GM19438 (cell line): ENCODE measurements at regions not wholly inside any gene's neighbourhood (a gene's known extent, or its start where the extent isn't known, plus 50 kb on each side); places are given as distances from the start of the nearest gene placed in this dataset.
"Not testable (repeated sequence)": the region's sequence is repeated elsewhere in the genome, so short reads cannot be mapped to it uniquely, and the experiment has no call there.

ENCODE experiments used
- ATAC-seq: cut with Tn5 transposase; IDR thresholded peaks from one replicate; pipeline ENCODE4 v1.9.1; 2021; ENCODE audit warnings: low read depth; ENCODE audit not compliant: unreplicated experiment

DNA sequence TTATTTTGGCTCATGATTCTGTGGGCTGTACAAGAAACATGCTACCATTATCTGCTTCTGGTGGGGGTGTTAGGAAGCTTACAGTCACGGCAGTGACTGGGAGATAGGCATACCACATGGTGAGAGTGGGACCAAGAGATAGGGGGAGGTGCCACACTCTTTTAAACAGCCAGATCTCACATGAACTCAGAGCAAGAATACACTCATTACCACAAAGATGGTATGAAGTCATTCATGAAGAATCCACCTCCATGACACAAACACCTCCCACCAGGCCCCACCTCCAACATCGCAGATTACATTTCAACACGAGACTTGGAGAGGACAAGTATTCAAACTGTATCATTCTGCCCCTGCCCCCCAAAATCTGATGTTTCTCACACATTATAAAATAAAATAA lies 2396.7 kb downstream of the PCDH7 start:
- no peak for ATAC-seq

DNA sequence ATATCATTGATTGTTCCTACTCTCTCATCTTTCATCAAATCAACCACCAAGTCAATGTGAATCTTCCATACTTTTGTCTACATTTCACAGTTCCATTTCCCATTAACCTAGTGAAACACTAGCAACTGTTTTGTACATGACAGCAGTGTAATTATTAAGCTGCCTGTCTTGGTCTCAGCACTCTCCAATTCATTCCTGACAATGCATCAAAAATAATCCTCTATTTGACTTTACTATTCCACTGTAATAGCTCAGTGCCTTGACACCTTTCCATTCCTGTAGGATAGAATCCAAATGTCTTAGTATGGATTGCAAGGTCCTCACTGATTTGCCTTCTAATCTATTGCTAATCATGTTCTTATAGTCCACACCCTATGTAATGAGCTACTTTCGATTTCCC lies 2405.8 kb downstream of the PCDH7 start:
- no peak for ATAC-seq

DNA sequence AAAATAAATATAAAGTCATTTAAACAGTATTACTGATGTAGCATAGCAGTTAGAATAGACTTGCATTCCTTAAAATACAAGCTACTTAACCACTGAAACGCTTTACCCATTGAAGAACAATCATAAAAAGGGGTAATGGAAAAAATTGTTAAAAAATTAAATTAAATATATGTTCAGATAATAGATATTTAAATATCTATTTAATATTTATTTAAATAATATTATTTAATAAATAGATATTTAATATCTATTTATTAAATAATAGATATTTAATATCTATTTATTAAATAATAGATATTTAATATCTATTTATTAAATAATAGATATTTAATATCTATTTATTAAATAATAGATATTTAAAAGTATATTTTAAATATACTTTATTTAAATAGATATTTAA lies 2410.5 kb downstream of the PCDH7 start:
- ATAC-seq = not testable (repeated sequence)

DNA sequence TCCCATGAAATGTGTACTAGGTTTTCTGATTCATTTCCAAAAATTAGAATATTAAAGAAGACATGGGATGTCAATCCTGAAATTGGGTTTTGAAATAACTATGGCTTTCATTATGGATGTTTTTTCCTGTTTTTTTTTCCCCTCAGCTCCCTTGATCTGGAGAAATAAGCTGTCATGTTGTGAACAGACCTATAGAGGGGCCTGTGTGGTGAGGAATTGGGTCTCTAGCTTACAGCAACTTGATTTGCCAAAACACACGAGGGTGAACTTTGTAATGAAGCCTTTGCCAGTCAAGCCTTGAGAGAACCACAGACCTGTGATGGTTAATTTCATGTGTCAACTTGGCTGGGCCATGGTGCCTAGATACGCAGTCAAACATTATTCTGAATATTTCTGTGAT lies 2413.6 kb downstream of the PCDH7 start:
- ATAC-seq = no peak

DNA sequence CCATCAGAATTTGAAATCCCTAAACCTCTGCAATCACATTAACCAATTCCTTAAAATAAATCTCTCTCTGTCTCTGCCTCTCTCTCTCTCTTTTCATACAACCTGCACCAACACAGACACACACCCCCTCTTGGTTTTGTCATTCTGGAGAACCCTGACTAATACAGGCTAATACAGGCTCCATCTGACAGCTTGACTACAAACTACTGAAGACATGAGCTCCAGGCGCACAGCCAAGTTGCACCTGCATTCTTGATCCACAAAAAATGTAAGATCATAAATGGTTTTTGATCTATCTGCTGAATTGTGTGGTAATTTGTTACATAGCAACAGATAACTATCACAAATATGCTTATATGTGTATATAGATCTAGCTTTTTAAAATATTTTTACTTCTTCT lies 2414.2 kb downstream of the PCDH7 start:
- ATAC-seq = no peak

DNA sequence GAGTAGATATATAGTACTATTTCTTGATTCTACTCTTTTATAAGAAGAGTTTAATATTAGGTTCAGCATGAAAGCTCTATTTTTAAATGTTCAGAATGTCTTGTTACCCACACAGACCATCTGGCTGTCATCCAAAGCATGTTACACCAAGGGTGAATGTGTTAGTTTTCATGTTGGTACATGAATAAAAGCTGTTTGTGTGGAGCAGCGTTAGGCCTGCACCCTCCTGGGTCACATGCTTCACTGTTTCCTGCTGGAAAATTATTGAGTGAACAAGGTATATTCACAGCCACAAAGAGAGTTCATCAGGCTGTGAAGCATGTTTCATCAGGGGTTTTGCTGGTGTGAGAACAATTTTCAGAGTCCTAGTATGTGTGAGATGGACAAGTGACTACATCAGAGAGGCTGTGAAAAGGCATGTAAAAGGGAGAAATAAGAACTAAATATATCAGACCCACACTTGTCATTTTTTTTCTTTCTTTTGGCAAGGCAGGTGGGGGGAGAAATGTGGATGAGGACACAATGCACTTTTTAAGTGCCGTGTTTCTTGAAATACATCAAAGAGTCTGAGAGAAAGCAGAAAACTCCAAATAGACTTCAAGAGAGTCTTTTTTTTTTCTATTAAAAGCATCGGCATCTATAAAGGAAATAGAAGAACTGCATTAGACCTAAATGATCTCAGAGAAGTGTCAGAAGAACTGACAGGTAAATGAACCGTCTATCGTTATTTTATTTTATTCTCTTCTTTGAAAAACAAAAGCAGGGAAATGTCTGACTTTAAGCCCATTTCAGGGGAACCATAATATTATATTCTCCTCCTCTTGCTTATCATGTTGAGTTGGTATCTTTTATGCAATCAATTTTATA lies 2429.7 kb downstream of the PCDH7 start:
- no peak for ATAC-seq

DNA sequence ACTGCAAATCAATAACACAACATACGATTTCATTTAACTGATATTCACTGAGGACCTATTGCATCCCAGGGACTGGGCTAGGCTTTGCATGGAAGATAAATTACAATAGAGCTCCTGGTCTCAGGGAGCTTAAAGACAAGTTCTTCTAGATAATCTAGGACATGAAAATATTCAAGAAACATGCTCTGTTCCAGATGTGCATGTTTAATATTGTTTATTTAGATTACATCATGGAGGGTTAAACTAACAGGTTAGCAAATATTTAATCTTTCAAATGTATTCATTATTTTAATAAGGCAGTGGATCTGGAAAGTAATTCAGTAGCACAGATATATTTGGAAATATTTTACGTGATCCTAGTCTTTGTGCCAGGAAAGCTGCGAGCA lies 2430.3 kb downstream of the PCDH7 start:
- ATAC-seq = no peak

DNA sequence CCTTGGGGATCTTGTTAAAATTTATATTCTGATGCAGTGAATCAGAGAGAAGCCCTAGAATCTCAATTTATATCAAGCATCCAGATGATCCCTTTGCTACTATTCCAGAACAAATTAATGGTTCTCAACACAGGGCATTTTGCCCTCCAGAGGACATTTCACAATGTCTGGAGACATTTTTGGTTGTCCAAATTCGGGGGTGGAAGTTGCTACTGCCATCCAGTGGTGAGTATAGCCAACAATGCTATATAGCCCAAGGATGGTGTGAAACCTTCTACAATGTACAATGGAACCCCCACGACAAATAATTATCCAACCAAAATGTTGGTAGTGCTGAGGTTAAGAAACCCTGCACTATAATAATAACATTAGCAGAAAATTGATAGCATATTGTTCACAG lies 2440.0 kb downstream of the PCDH7 start:
- no peak for ATAC-seq

DNA sequence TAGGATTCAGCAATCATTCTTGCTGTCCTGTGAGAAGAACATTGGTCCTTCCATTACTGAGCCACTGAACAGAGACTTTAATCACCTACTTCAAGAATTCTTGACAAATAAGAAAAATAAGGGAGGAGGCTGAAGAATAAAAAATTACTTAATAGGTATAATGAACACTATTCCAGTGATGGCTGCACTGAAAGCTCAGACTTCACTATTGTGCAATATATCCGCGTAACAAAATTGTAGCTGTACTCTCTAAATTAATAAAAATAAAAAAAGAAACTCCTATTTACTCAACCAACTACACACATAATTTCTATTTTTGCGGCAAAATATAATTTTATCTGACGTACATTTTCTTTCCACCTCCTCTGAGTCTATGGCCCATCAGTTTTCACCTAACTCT lies 2441.0 kb downstream of the PCDH7 start:
- no peak for ATAC-seq

DNA sequence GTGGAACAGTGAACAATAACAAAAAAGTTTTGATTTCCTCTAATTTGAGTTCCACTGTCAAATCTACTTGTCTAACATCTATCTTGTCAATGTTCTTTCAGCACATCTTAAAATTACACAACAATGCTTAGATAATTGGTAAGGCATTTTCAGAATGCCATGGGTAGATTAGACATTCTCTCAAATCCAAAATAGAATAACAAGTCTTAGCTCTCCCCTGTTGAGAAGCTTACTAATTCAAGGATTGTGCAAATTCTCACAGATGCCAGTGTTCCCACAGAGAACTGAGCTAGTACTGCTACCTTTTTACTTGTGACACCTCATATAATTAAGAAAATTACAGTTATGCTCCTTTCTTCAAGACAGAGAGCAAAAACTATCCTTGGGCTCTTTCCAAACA lies 2442.0 kb downstream of the PCDH7 start:
- no peak for ATAC-seq

DNA sequence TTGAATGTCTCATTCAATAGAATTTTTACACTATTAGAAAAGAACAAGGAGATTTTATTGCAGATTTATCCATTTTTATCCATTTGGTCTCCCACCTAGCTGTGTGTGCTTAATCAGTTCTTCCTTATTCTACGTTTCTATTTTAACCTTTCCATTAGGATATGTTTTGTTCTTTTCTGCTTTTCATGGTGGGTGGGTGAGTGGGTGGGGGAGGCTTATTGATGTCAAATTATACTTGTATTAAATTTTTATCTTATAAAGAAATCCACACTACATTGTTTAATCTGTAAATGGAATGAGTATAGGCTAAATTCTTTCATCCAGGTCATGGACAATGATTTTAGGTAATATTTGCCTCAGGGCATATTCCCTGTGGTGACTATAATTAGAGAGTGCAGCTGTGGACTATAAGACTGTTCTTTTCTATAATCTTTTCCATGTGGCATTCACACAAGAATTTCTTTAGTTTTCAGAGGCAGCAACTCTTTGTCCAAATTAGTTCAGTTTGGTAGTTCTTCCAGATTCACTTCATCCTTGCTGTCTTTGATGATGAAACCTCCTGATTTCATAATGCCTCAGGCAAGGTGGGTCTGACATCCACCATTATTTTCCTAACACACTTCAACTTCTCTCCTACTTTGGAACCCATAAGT lies 2451.8 kb downstream of the PCDH7 start:
- no peak for ATAC-seq

DNA sequence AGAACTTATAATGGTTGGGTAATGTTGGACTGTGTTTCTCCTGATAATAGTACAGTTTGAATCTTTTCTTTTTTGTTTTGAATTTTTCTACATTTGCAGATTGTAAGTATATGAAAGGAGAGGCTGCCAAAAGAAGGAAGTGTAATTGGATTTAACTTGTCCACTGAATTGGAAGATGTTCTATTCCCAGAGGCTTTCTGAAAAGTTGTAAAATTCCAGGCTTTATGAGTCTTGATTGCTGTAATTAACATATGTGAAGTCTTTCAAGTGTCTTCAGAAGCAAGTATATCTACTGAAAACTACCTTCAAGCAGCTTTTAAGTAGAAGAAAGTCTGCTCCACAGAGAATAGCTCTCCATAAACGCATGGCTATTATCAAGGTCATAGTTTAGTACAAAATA lies 2456.4 kb downstream of the PCDH7 start:
- no peak for ATAC-seq

DNA sequence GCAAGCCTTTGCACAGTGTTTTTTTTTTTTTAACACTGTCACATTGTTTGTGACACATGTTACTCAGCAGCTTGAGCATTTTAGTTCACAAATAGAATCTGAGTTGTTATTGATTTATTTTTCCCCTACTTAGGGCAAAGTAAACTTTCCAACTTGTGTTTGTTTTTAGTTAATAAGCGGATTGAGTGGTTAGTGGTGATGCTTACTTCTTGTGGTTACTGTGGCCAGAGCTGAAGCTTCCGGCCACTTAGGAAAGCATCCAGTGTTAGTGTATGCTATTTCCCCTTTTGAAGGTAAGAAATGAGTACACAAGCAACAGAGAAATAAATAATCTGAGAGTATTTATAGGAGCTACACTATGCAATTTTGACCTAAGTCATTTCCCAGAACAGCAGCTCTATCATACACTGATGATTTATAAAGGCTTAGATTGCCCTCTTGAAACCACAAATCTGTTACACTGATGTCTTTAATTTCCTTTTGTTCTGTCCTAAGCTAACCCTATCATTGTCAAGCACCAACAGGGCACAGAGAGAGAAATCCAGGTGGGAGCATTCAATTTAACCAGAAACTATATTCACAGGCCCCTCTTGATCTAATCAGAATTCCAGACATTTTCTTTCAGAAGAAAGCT lies 2464.6 kb downstream of the PCDH7 start:
- ATAC-seq = peak; percentile 82

DNA sequence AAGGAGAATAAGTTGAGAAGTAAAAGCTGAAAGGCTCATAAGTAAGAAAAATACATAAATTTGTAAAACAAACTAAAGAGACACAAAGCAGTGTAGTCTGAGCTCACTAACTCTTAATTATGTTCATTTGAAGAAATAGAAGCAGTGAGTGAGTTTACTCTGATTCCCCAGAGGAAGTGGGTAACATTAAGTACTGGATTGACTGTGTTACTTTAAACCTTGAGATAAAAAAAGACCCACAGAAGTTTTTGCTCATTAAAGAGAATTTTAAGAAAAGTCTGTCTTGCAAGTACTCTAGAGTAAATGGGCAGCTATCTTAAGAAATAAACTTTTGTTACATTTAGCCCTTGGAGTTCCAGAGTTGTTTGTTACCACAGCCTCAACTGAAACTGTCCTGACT lies 2466.9 kb downstream of the PCDH7 start:
- ATAC-seq = peak; percentile 43

DNA sequence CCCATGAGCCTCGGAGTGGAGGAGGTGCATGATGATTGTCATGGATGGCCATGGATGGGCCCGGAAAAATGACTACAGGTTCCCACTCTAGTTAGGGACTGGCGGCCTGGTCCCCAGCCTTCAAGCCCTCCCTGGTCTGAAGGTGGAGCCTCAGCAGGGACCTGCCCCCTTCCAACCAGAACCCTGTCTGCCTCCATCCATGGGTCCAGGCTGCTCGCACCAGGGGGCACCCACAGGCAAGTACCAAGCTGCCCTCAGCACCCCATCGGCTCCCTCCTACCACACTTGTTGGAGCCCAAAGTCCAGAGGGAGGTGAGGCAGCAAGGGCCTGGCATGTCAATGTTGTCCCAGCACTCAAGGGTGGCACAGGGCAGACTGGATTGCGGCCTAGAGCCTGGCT lies 2468.6 kb downstream of the PCDH7 start:
- ATAC-seq = no peak

DNA sequence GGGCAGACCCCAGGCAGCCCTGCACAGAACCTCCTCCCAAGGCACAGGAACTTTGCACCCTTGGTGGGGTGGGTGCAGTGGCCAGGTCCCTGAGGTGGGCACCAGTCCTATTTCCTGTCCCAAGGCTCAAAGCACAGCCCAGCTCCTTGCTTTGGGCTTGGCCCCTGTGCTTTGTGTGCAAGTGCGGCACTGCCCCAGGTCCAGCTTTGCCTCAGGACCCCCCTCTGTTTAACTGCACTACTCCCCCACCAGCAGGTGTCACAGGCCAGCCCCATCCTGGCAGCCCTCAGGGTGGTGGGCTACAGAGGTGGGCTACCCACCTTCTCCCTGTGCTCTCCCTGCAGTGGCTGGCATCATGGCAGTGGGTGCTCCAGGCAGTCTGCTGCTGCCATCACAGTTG lies 2469.0 kb downstream of the PCDH7 start:
- ATAC-seq = no peak

DNA sequence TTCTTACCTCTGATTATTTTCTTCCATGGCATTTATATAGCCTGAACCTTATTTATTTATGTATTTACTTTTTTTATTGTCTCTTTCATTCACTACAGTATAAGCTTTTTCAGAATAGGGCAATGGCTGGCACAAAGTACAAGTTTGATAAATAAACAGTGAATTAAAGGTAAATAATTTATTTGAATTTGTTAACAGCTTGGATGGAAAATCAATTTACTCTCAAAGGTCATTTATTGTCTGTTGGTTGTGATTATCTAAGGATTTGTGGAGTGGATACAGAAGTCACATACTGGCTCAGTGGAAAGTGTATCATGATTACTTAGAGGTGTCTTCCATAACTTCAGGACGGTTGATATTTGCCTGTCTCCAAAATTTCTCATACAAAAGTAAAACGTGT lies 2472.9 kb downstream of the PCDH7 start:
- no peak for ATAC-seq

DNA sequence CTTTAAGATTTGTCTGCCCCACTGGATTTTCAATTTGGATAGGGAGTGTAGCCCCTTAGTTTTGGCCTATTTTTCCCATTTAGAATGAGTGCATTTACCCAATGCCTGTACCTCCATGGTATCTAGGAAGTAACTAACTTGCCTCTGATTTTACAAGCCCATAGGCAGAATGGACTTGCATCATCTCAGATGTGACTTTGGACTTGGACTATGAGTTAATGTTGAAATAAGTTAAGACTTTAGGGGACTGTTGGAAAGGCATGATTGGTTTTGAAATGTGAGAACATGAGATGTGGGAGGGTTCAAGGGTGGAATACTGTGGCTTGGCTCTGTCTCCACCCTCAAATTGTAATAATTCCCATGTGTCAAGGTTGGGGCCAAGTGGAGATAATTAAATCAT lies 2480.2 kb downstream of the PCDH7 start:
- ATAC-seq = no peak

DNA sequence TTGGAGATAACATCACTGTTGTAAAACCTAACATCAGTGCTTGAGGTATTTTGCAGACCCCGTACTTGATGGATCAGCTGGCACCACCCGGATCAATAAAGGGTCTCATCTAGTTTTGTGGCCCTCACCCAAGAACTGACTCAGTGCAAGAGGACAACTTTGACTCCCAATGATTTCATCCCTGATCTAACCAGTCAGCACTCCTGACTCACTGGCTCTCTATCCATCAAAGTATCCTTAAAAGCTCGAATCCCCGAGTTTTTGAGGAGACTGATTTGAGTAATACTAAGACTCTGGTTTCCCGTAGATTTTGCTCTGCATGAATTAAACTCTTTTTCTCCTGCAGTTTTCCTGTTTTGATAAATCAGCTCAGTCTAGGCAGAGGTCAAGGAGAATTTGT lies 2498.1 kb downstream of the PCDH7 start:
- ATAC-seq = no peak

DNA sequence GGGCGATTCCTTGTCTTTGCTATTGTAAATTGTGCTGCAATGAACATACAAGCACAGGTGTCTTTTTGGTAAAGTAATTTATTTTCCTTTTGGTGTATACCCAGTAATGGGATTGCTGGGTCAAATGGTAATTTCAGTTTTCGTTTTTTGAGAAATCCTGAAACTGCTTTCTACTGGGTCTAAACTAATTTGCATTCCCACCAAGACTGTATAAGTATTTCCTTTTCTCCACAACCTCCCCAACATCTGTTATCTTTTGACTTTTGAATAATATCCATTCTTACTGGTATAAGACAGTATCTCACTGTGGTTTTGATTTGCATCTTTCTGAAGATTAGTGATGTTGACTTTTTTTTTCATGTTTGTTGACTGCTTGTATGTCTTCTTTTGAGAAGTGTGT lies 2506.0 kb downstream of the PCDH7 start:
- ATAC-seq = peak; percentile 83

DNA sequence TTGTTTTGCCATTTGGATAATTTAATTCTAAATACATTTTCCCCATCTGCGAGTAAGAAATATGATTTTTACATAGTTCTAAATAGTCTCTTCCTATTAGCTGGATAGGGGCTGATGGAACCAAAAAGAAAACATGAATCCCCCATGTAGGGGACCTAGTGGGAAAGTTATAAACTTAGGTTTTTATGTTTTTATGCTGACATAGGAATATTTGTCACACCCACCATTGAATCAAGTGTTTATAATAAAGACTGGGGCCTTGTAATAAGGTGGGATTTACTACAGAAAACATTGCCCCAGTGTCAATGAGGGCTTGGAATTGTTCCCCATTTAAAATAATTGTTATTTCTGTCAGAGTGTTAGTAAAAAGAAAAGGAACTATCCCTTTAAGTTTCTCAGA lies 2506.6 kb downstream of the PCDH7 start:
- ATAC-seq = no peak

DNA sequence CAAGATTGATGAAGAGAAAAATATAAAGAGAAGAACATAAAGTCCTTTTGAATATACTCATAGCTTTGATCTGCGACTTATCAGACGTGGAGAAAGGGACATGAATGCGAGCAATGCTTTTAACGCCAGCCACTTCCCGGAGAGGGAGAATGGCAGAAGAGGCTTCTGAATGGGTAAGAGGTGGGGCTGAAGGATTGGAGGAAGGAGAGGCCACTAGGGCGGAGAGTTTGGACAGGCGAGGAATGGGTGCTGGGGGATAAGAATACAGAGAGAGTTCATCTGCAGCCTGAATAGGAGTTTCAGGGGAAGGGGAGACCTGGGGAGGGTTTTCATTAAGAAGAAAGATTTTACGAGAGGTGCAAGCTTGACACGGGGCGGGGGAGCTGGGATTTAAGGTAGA lies 2534.9 kb downstream of the PCDH7 start:
- ATAC-seq = no peak
